ENCODE measurements at regions not wholly inside any gene's neighbourhood (a gene's known extent, or its start where the extent isn't known, plus 50 kb on each side); places are given as distances from the start of the nearest gene placed in this dataset.

GRCh38 chr3:151989621-151990020 lies 116.2 kb downstream of the SUCNR1 start:
- no peaks in the 10 kb centered on the region for H3K9me3 ChIP-seq (ENCODE audit: control insufficient read depth, low read length)
- H3K27ac ChIP-seq (ENCODE audit: insufficient read depth, low read length, poor library complexity, severe bottlenecking), result no peak overlapping the region
- DNase-seq, result no peak
- no peaks in the 10 kb centered on the region for H3K36me3 ChIP-seq (ENCODE audit: control insufficient read depth, insufficient read depth, low read length)
- H3K27me3 ChIP-seq (replicated peaks; ENCODE audit: control insufficient read depth, insufficient read depth, low read length, poor library complexity, severe bottlenecking), result no peaks in the 10 kb centered on the region
- H3K4me3 ChIP-seq (ENCODE audit: insufficient read depth, low read depth, low read length, poor library complexity, severe bottlenecking), result no peak overlapping the region
- no peaks in the 10 kb centered on the region for H3K4me1 ChIP-seq (ENCODE audit: control insufficient read depth, insufficient read depth, low read length, poor library complexity, severe bottlenecking)

- Histone ChIP-seq H3K4me3 (ENCODE audit: insufficient read depth, low read depth, low read length, poor library complexity, severe bottlenecking) (no peak overlapping the region), H3K4me1 (ENCODE audit: control insufficient read depth, insufficient read depth, low read length, poor library complexity, severe bottlenecking) (no peaks in the 10 kb centered on the region), H3K9me3 (ENCODE audit: control insufficient read depth, low read length) (no peaks in the 10 kb centered on the region), H3K27ac (ENCODE audit: insufficient read depth, low read length, poor library complexity, severe bottlenecking) (no peak overlapping the region), H3K27me3 (replicated peaks; ENCODE audit: control insufficient read depth, insufficient read depth, low read length, poor library complexity, severe bottlenecking) (no peaks in the 10 kb centered on the region), H3K36me3 (ENCODE audit: control insufficient read depth, insufficient read depth, low read length) (no peaks in the 10 kb centered on the region)
- DNase-seq, result no peak
Measured at GRCh38 chr3:151990696-151991376, 117.4 kb downstream of the SUCNR1 start.

DNA sequence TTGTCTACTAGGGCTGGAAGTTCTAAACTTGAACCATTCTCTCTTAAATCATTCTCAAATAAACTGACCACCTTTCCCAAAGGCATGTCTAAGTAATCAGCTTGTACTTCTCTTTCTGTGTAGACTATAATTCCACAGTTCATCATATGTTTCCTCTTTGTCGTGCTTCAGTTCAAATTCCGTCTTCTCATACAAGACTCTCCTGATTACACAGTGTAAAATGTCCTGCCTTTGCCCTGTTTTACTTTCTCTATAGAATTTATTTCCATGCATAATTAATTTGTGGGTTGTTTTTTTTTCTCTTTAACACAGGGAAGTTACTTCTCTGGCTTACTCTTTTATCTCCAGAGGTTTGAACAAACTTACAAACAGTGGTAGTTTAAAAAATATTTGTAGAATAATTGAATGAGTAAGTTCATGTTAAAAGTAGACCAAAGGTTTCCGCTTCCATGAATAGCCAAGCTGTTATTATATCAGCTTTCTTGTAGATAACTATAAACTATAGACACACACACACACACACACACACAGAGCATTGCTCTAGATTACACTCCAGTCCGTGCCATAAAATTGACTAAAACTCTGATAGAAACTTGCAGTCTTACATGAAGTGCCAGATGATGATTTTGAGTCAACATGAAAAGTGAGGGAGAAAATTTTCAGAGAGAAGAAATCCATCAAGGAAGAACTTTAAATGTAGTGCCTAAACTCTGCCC lies 119.0 kb downstream of the SUCNR1 start:
- Histone ChIP-seq H3K4me1 (ENCODE audit: control insufficient read depth, insufficient read depth, low read length, poor library complexity, severe bottlenecking) (no peaks in the 10 kb centered on the region), H3K27me3 (replicated peaks; ENCODE audit: control insufficient read depth, insufficient read depth, low read length, poor library complexity, severe bottlenecking) (no peaks in the 10 kb centered on the region), H3K27ac (ENCODE audit: insufficient read depth, low read length, poor library complexity, severe bottlenecking) (no peak overlapping the region), H3K36me3 (ENCODE audit: control insufficient read depth, insufficient read depth, low read length) (no peaks in the 10 kb centered on the region), H3K4me3 (ENCODE audit: insufficient read depth, low read depth, low read length, poor library complexity, severe bottlenecking) (no peak overlapping the region), H3K9me3 (ENCODE audit: control insufficient read depth, low read length) (no peaks in the 10 kb centered on the region)
- no peak for DNase-seq

DNA sequence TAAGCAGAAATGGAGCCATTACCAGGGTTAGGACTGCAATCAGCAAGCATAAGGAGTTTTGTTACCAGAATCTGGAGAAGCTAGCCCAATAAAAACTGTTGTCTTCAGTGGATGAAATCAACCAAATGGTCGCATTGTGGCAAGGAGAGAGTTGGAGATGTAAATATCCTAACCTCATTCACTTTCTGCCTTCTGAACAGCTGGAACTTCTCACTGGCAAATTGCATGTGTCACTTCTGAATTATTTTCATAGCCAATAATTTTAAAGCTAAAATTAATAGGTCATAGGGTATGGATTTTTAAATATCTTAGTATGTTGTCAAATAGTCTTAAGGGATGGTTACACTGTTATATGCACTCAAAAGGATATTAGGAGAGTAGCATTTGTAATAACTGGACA lies 121.6 kb downstream of the SUCNR1 start:
- DNase-seq, result no peak
- no peaks in the 10 kb centered on the region for H3K9me3 ChIP-seq (ENCODE audit: control insufficient read depth, low read length)
- no peaks in the 10 kb centered on the region for H3K27me3 ChIP-seq (replicated peaks; ENCODE audit: control insufficient read depth, insufficient read depth, low read length, poor library complexity, severe bottlenecking)
- H3K27ac ChIP-seq (ENCODE audit: insufficient read depth, low read length, poor library complexity, severe bottlenecking), result no peak overlapping the region
- H3K4me1 ChIP-seq (ENCODE audit: control insufficient read depth, insufficient read depth, low read length, poor library complexity, severe bottlenecking), result no peaks in the 10 kb centered on the region
- no peaks in the 10 kb centered on the region for H3K36me3 ChIP-seq (ENCODE audit: control insufficient read depth, insufficient read depth, low read length)
- H3K4me3 ChIP-seq (ENCODE audit: insufficient read depth, low read depth, low read length, poor library complexity, severe bottlenecking), result no peak overlapping the region

DNA sequence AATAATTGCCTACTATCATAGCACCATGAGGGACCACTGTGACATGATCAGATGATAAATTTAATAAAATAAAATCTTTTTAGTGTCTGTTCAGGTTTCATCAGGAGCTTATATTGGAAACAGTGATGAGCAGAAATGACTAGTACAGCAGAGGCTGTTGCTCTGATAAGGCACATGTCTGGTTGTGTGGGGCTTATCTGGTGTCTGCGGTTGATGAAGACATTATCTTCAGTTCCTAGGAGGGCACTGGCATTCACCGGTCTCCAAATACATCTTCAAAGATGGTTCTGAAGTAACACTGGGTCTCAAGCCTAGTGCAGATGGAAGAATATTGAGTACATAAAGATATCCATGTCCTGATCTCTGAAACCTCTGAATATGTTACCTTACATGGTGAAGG lies 125.3 kb downstream of the SUCNR1 start:
- H3K27ac ChIP-seq (ENCODE audit: insufficient read depth, low read length, poor library complexity, severe bottlenecking), result no peak overlapping the region
- H3K27me3 ChIP-seq (replicated peaks; ENCODE audit: control insufficient read depth, insufficient read depth, low read length, poor library complexity, severe bottlenecking), result no peaks in the 10 kb centered on the region
- H3K9me3 ChIP-seq (ENCODE audit: control insufficient read depth, low read length), result no peaks in the 10 kb centered on the region
- H3K4me3 ChIP-seq (ENCODE audit: insufficient read depth, low read depth, low read length, poor library complexity, severe bottlenecking), result no peak overlapping the region
- no peaks in the 10 kb centered on the region for H3K36me3 ChIP-seq (ENCODE audit: control insufficient read depth, insufficient read depth, low read length)
- no peak for DNase-seq
- no peaks in the 10 kb centered on the region for H3K4me1 ChIP-seq (ENCODE audit: control insufficient read depth, insufficient read depth, low read length, poor library complexity, severe bottlenecking)

- Histone ChIP-seq H3K4me1 (ENCODE audit: control insufficient read depth, insufficient read depth, low read length, poor library complexity, severe bottlenecking) (no peaks in the 10 kb centered on the region), H3K9me3 (ENCODE audit: control insufficient read depth, low read length) (no peaks in the 10 kb centered on the region)
Measured at GRCh38 chr3:151999936-152000335, 126.5 kb downstream of the SUCNR1 start.

GRCh38 chr3:152011812-152012735 lies 138.6 kb downstream of the SUCNR1 start:
- no peaks in the 10 kb centered on the region for H3K4me1 ChIP-seq (ENCODE audit: control insufficient read depth, insufficient read depth, low read length, poor library complexity, severe bottlenecking)
- H3K9me3 ChIP-seq (ENCODE audit: control insufficient read depth, low read length), result no peaks in the 10 kb centered on the region
- H3K27ac ChIP-seq (ENCODE audit: insufficient read depth, low read length, poor library complexity, severe bottlenecking), result no peak overlapping the region
- H3K4me3 ChIP-seq (ENCODE audit: insufficient read depth, low read depth, low read length, poor library complexity, severe bottlenecking), result no peak overlapping the region
- H3K27me3 ChIP-seq (replicated peaks; ENCODE audit: control insufficient read depth, insufficient read depth, low read length, poor library complexity, severe bottlenecking), result no peaks in the 10 kb centered on the region
- no peaks in the 10 kb centered on the region for H3K36me3 ChIP-seq (ENCODE audit: control insufficient read depth, insufficient read depth, low read length)
- DNase-seq, result no peak

More at GRCh38 chr3:151999936-152000335, 126.5 kb downstream of the SUCNR1 start:
- DNase-seq, result no peak
- Histone ChIP-seq H3K27me3 (replicated peaks; ENCODE audit: control insufficient read depth, insufficient read depth, low read length, poor library complexity, severe bottlenecking) (no peaks in the 10 kb centered on the region), H3K36me3 (ENCODE audit: control insufficient read depth, insufficient read depth, low read length) (no peaks in the 10 kb centered on the region), H3K27ac (ENCODE audit: insufficient read depth, low read length, poor library complexity, severe bottlenecking) (no peak overlapping the region), H3K4me3 (ENCODE audit: insufficient read depth, low read depth, low read length, poor library complexity, severe bottlenecking) (no peak overlapping the region)

DNA sequence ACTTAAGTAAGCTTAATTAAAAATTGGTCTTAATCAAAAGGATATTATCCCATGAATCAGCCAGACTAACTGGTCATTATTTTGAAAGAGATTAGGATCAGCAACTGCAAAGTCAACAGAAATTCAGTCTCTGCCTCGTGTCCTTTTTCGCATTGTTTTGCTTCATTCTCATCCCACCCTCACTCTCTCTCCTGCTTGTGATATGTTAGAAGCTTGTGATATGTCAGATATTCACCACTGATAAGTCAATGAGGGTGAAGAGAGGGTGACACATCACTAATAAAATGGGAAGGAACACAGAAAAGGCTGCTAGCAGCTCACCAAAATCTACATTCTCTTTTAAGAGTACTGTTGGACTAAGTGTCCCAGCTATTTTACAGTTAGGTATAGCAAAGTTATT lies 146.1 kb downstream of the SUCNR1 start:
- Histone ChIP-seq H3K9me3 (ENCODE audit: control insufficient read depth, low read length) (no peaks in the 10 kb centered on the region), H3K4me1 (ENCODE audit: control insufficient read depth, insufficient read depth, low read length, poor library complexity, severe bottlenecking) (no peaks in the 10 kb centered on the region), H3K27me3 (replicated peaks; ENCODE audit: control insufficient read depth, insufficient read depth, low read length, poor library complexity, severe bottlenecking) (no peaks in the 10 kb centered on the region), H3K36me3 (ENCODE audit: control insufficient read depth, insufficient read depth, low read length) (no peaks in the 10 kb centered on the region), H3K4me3 (ENCODE audit: insufficient read depth, low read depth, low read length, poor library complexity, severe bottlenecking) (no peak overlapping the region), H3K27ac (ENCODE audit: insufficient read depth, low read length, poor library complexity, severe bottlenecking) (no peak overlapping the region)
- DNase-seq, result no peak

GRCh38 chr3:152021951-152022461 lies 148.6 kb downstream of the SUCNR1 start:
- Histone ChIP-seq H3K9me3 (ENCODE audit: control insufficient read depth, low read length) (no peaks in the 10 kb centered on the region), H3K4me1 (ENCODE audit: control insufficient read depth, insufficient read depth, low read length, poor library complexity, severe bottlenecking) (no peaks in the 10 kb centered on the region), H3K36me3 (ENCODE audit: control insufficient read depth, insufficient read depth, low read length) (no peaks in the 10 kb centered on the region), H3K27me3 (replicated peaks; ENCODE audit: control insufficient read depth, insufficient read depth, low read length, poor library complexity, severe bottlenecking) (no peaks in the 10 kb centered on the region), H3K27ac (ENCODE audit: insufficient read depth, low read length, poor library complexity, severe bottlenecking) (no peak overlapping the region), H3K4me3 (ENCODE audit: insufficient read depth, low read depth, low read length, poor library complexity, severe bottlenecking) (no peak overlapping the region)
- DNase-seq, result no peak

Measured in effector memory CD4-positive, alpha-beta T cell (primary cell).